H1 (cell line): ENCODE measurements at regions not wholly inside any gene's neighbourhood (a gene's known extent, or its start where the extent isn't known, plus 50 kb on each side); places are given as distances from the start of the nearest gene placed in this dataset.

ENCODE experiments used
- CTCF ChIA-PET: fragments of 300-600 bp; sonication (Branson Sonifier 250); formaldehyde crosslinking; loops from one replicate; lab custom pipeline; 2021; ENCODE audit not compliant: partially characterized antibody; lab: Charles Lee
- POLR2A ChIA-PET: fragments of 300-600 bp; sonication (Branson Sonifier 250); formaldehyde crosslinking; loops from one replicate; lab custom pipeline; 2021; ENCODE audit warnings: inconsistent platforms; ENCODE audit not compliant: partially characterized antibody; lab: Charles Lee
- DNase-seq, 2 experiments: peaks; one replicate each; pipeline versions ENCODE4 v3.0.0 to v3.0.0-alpha.2; 2010 to 2022; ENCODE audit warnings: low spot score in 2 of 2, low read depth in 1 of 2, mixed read lengths in 1 of 2
- FAIRE-seq: peaks from 2 replicates; lab custom pipeline; 2011; peaks lifted over from hg19 to GRCh38; lab: Jason Lieb, UNC
- H2AFZ ChIP-seq: 2 replicates; pipeline ENCODE4 v1.8.1; 2012; ENCODE audit warnings: low read length, inconsistent platforms
- H2AK5ac ChIP-seq: 2 replicates; pipeline ENCODE4 v1.6.1; 2013; ENCODE audit warnings: low read depth, low read length
- H2BK120ac ChIP-seq: replicated peaks from 2 replicates; pipeline ENCODE3; 2013; ENCODE audit warnings: low read depth, low read length, inconsistent platforms
- H2BK12ac ChIP-seq: 2 replicates; pipeline ENCODE4 v1.6.1; 2013; ENCODE audit warnings: low read depth, low read length
- H2BK15ac ChIP-seq: 2 replicates; pipeline ENCODE4 v1.6.1; 2013; ENCODE audit warnings: low read length
- H2BK20ac ChIP-seq: 2 replicates; pipeline ENCODE4 v1.6.1; 2013; ENCODE audit warnings: low read length
- H2BK5ac ChIP-seq: 2 replicates; pipeline ENCODE4 v1.6.1; 2013; ENCODE audit warnings: low read depth, low read length
- H3K14ac ChIP-seq: 2 replicates; pipeline ENCODE4 v1.6.1; 2013; ENCODE audit warnings: inconsistent platforms; ENCODE audit not compliant: insufficient read length
- H3K18ac ChIP-seq: 2 replicates; pipeline ENCODE4 v1.6.1; 2013; ENCODE audit warnings: low read length; ENCODE audit errors: extremely low read depth
- H3K23ac ChIP-seq: 2 replicates; pipeline ENCODE4 v1.6.1; 2013; ENCODE audit warnings: inconsistent platforms; ENCODE audit not compliant: insufficient read length
- H3K23me2 ChIP-seq: 2 replicates; pipeline ENCODE4 v1.6.1; 2013; ENCODE audit warnings: low read depth, low read length
- H3K27ac ChIP-seq: 2 replicates; pipeline ENCODE4 v1.6.1; 2011; ENCODE audit warnings: low read depth, low read length, inconsistent platforms
- H3K27me3 ChIP-seq, 4 experiments: replicated peaks in 1 of 4; 1 replicate in 1 of 4; 2 replicates in 3 of 4; pipeline versions ENCODE4 v1.6.1 to v1.8.1; 2011 to 2013; ENCODE audit warnings: low read length in 3 of 4, mild to moderate bottlenecking in 3 of 4, inconsistent platforms in 2 of 4, mixed read lengths in 2 of 4, moderate library complexity in 1 of 4; ENCODE audit not compliant: control insufficient read depth in 3 of 4, insufficient read depth in 3 of 4; ENCODE audit errors: extremely low read depth in 1 of 4
- H3K36me3 ChIP-seq, 4 experiments: 2 replicates each; pipeline versions ENCODE4 v1.6.1 to v1.8.1; 2011 to 2013; ENCODE audit warnings: mild to moderate bottlenecking in 4 of 4, low read length in 3 of 4, moderate library complexity in 2 of 4, control low read depth in 1 of 4, inconsistent platforms in 1 of 4; ENCODE audit not compliant: insufficient read depth in 4 of 4, control insufficient read depth in 2 of 4
- H3K4ac ChIP-seq: replicated peaks from 2 replicates; pipeline ENCODE3; 2013; ENCODE audit warnings: low read length, low read depth, mixed read lengths, inconsistent platforms; ENCODE audit not compliant: insufficient read length
- H3K4me1 ChIP-seq, 4 experiments: replicated peaks in 1 of 4; 1 replicate in 1 of 4; 2 replicates in 3 of 4; pipeline versions ENCODE4 v1.6.1 to v1.8.1; 2011 to 2013; ENCODE audit warnings: low read length in 3 of 4, inconsistent platforms in 2 of 4, mixed read lengths in 1 of 4; ENCODE audit not compliant: insufficient read depth in 4 of 4, control insufficient read depth in 3 of 4
- H3K4me2 ChIP-seq, 2 experiments: 2 replicates each; pipeline versions ENCODE4 v1.6.1 to v1.8.1; 2011 to 2013; ENCODE audit warnings: low read depth in 2 of 2, low read length in 2 of 2, control low read depth in 1 of 2, inconsistent platforms in 1 of 2, mild to moderate bottlenecking in 1 of 2; ENCODE audit not compliant: insufficient read depth in 1 of 2
- H3K4me3 ChIP-seq, 4 experiments: fragments of 200-600, 300-600 bp in 1 of 4; sonication (generic), shearing (Covaris generic), sonication (Bioruptor Twin) in 1 of 4; 2 replicates each; pipeline versions ENCODE4 v1.5.1 to v1.8.1; 2011 to 2016; ENCODE audit warnings: low read length in 4 of 4, low read depth in 3 of 4, control low read depth in 2 of 4, inconsistent platforms in 2 of 4, mild to moderate bottlenecking in 2 of 4, mixed read lengths in 1 of 4, moderate library complexity in 1 of 4; ENCODE audit not compliant: insufficient read depth in 2 of 4; ENCODE audit errors: extremely low read depth in 1 of 4
- H3K56ac ChIP-seq: replicated peaks from 2 replicates; pipeline ENCODE3; 2013; ENCODE audit warnings: low read depth, mild to moderate bottlenecking, mixed read lengths, low read length, inconsistent platforms; ENCODE audit not compliant: insufficient read length
- H3K79me1 ChIP-seq: 2 replicates; pipeline ENCODE4 v1.6.1; 2013; ENCODE audit warnings: low read depth, low read length, control low read depth
- H3K79me2 ChIP-seq, 2 experiments: 2 replicates each; pipeline versions ENCODE4 v1.6.1 to v1.8.1; 2012 to 2013; ENCODE audit warnings: low read length in 2 of 2, mild to moderate bottlenecking in 2 of 2, inconsistent platforms in 1 of 2; ENCODE audit not compliant: insufficient read depth in 2 of 2, control insufficient read depth in 1 of 2
- H3K9ac ChIP-seq, 4 experiments: replicated peaks in 1 of 4; 1 replicate in 1 of 4; 2 replicates in 3 of 4; pipeline versions ENCODE4 v1.6.1 to v1.8.1; 2011 to 2013; ENCODE audit warnings: low read depth in 3 of 4, low read length in 3 of 4, control low read depth in 2 of 4, mild to moderate bottlenecking in 2 of 4, moderate library complexity in 2 of 4, inconsistent platforms in 1 of 4; ENCODE audit errors: extremely low read depth in 1 of 4
- H3K9me3 ChIP-seq, 2 experiments: 2 replicates each; pipeline versions ENCODE4 v1.6.1 to v1.8.1; 2012 to 2013; ENCODE audit warnings: mild to moderate bottlenecking in 2 of 2, moderate library complexity in 2 of 2, control low read depth in 1 of 2, inconsistent platforms in 1 of 2, low read depth in 1 of 2, low read length in 1 of 2, mixed read lengths in 1 of 2; ENCODE audit not compliant: insufficient read depth in 2 of 2
- H4K20me1 ChIP-seq, 2 experiments: replicated peaks in 1 of 2; 2 replicates each; pipeline versions ENCODE3 to v1.8.1; 2011 to 2013; ENCODE audit warnings: inconsistent platforms in 2 of 2, low read length in 2 of 2, mild to moderate bottlenecking in 1 of 2; ENCODE audit not compliant: insufficient read depth in 2 of 2, control insufficient read depth in 1 of 2
- H4K5ac ChIP-seq: 2 replicates; pipeline ENCODE4 v1.6.1; 2013; ENCODE audit warnings: low read length, low read depth, mixed read lengths, inconsistent platforms; ENCODE audit not compliant: insufficient read length
- H4K8ac ChIP-seq: 2 replicates; pipeline ENCODE4 v1.8.0; 2013; ENCODE audit warnings: mild to moderate bottlenecking, moderate library complexity, low read length, inconsistent platforms; ENCODE audit not compliant: insufficient read depth; ENCODE audit errors: extremely low read depth
- H4K91ac ChIP-seq: replicated peaks from 2 replicates; pipeline ENCODE3; 2013; ENCODE audit warnings: low read length, mixed read lengths, inconsistent platforms; ENCODE audit not compliant: insufficient read length
- BCL11A ChIP-seq, 2 experiments: IDR thresholded peaks; one replicate each; pipeline ENCODE4 v1.6.1; 2011; ENCODE audit warnings: low read depth in 2 of 2, low read length in 2 of 2, mild to moderate bottlenecking in 2 of 2
- BRCA1 ChIP-seq: IDR thresholded peaks from 2 replicates; pipeline ENCODE4 v1.6.1; 2012; ENCODE audit warnings: low read depth, low read length, improper control_type of control experiment
- CBX5 ChIP-seq: fragments of 300-800, 300-1000 bp; sonication (generic); IDR thresholded peaks from 2 replicates; pipeline ENCODE4 v1.7.1; 2016; ENCODE audit warnings: antibody characterized with exemption, low read length, low read depth
- KDM5A ChIP-seq: fragments of 200-600 bp; IDR thresholded peaks from 2 replicates; pipeline ENCODE4 v1.7.1; 2012; ENCODE audit warnings: mild to moderate bottlenecking, low read length, inconsistent platforms, mixed read lengths
- MAFK ChIP-seq: IDR thresholded peaks from 2 replicates; pipeline ENCODE4 v1.6.1; 2012; ENCODE audit warnings: low read depth, mild to moderate bottlenecking, improper control_type of control experiment, low read length
- NANOG ChIP-seq: IDR thresholded peaks from 2 replicates; pipeline ENCODE4 v1.6.1; 2011; ENCODE audit warnings: low read length, low read depth, mild to moderate bottlenecking, inconsistent platforms; ENCODE audit not compliant: insufficient read depth, poor library complexity, severe bottlenecking
- PHF8 ChIP-seq: fragments of 200-600 bp; sonication (generic); conservative IDR thresholded peaks from 2 replicates; pipeline ENCODE4 v1.7.1; 2012; ENCODE audit warnings: low read depth, mild to moderate bottlenecking, inconsistent platforms, low read length, moderate library complexity
- RBBP5 ChIP-seq: IDR thresholded peaks from 2 replicates; pipeline ENCODE4 v1.7.1; 2012; ENCODE audit warnings: low read depth, mild to moderate bottlenecking, inconsistent platforms, low read length, moderate library complexity, borderline replicate concordance
- SAP30 ChIP-seq: fragments of 300-600 bp; sonication (generic); IDR thresholded peaks from 2 replicates; pipeline ENCODE4 v1.7.1; 2012; ENCODE audit warnings: low read length, moderate library complexity, mild to moderate bottlenecking, inconsistent platforms; ENCODE audit not compliant: insufficient read depth, insufficient replicate concordance
- SIRT6 ChIP-seq: IDR thresholded peaks from one replicate; pipeline ENCODE4 v1.7.1; 2012; ENCODE audit warnings: low read length, inconsistent platforms
- SRF ChIP-seq: IDR thresholded peaks from 2 replicates; pipeline ENCODE4 v1.6.1; 2011; ENCODE audit warnings: mild to moderate bottlenecking, low read depth, low read length, moderate library complexity
- TEAD4 ChIP-seq: IDR thresholded peaks from 2 replicates; pipeline ENCODE4 v1.6.1; 2012; ENCODE audit warnings: low read depth, low read length, inconsistent platforms, mixed read lengths
- USF2 ChIP-seq: IDR thresholded peaks from 2 replicates; pipeline ENCODE4 v1.6.1; 2011; ENCODE audit warnings: low read length, improper control_type of control experiment
- ZNF274 ChIP-seq: IDR thresholded peaks from 2 replicates; pipeline ENCODE4 v1.7.0; 2012; ENCODE audit warnings: low read length, borderline replicate concordance; ENCODE audit errors: extremely low read depth
- WGBS, 2 experiments: shearing (Covaris generic) in 1 of 2; methylation state at CpG; one replicate each; pipeline versions ENCODE4 v1.1.6 to v1.1.7; 2013 to 2015; ENCODE audit warnings: low lambda C conversion rate in 2 of 2, mixed read lengths in 2 of 2, inconsistent platforms in 1 of 2, low coverage in 1 of 2, missing lambda C conversion rate in 1 of 2; ENCODE audit not compliant: insufficient replicate concordance in 2 of 2, insufficient coverage in 1 of 2, insufficient read length in 1 of 2; ENCODE audit errors: extremely low coverage in 1 of 2, missing lambda C conversion rate in 1 of 2; 5-methylcytosine and 5-hydroxymethylcytosine counted together

DNA sequence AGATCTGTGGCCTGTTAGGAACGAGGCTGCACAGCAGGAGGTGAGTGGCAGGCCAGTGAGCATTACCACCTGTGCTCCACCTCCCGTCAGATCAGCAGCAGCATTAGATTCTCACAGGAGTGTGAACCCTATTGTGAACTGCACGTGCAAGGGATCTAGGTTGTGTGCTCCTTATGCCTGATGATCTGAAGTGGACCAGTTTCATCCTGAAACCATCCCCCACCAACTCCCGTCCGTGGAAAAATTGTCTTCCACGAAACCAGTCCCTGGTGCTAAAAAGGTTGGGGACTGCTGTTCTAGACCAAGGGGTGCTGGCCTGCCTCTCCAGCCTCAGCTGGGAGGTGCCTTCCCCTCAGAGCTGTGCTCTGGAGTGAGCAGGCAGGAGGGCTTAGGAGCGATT is 61.4 kb downstream of the RPLP1 start:
- Histone ChIP-seq H2BK20ac (no peak overlapping the region), H3K18ac (no peak overlapping the region), H4K8ac (no peak overlapping the region), H4K20me1 (no peaks in the 10 kb centered on the region), H2BK15ac (no peak overlapping the region), H3K27me3 (no peaks in the 10 kb centered on the region), H3K9me3 (no peaks in the 10 kb centered on the region), H3K14ac (no peak overlapping the region), H3K79me1 (no peaks in the 10 kb centered on the region), H3K23me2 (no peaks in the 10 kb centered on the region), H3K27ac (no peak overlapping the region), H2AFZ (no peak overlapping the region), H3K4ac (no peak overlapping the region), H2BK5ac (no peak overlapping the region), H4K5ac (no peak overlapping the region), H2BK120ac (no peak overlapping the region), H3K23ac (no peak overlapping the region), H3K4me1 (no peaks in the 10 kb centered on the region), H3K9ac (no peak overlapping the region), H3K36me3 (no peaks in the 10 kb centered on the region), H3K4me3 (no peak overlapping the region), H4K91ac (no peak overlapping the region), H3K4me2 (no peak overlapping the region), H2BK12ac (no peak overlapping the region), H3K56ac (no peak overlapping the region), H2AK5ac (no peak overlapping the region), H3K79me2 (no peaks in the 10 kb centered on the region)
- DNase-seq (peak in 1 of 2 experiments; percentile 35), FAIRE-seq (no peak)
- no peak for TF ChIP-seq SIRT6
- no peak for TF ChIP-seq PHF8
- no peak for TF ChIP-seq BRCA1
- TF ChIP-seq CBX5 = no peak
- TF ChIP-seq BCL11A (IDR thresholded peaks at IDR 0.05; ENCODE audit: low read depth in 2 of 2, low read length in 2 of 2) = no peak
- no peak for TF ChIP-seq SAP30
- no peak for TF ChIP-seq MAFK
- TF ChIP-seq USF2 = no peak
- TF ChIP-seq NANOG = no peak
- TF ChIP-seq RBBP5 = no peak
- no peak for TF ChIP-seq ZNF274
- TF ChIP-seq SRF = no peak
- no peak for TF ChIP-seq KDM5A
- no peak for TF ChIP-seq TEAD4
- CTCF ChIA-PET = interaction anchor here (2.7 to 3.7 kb wide), 2 partner anchors 11 to 37 kb away, joined by 12 to 15 read pairs; no protein-coding TSS in a partner anchor
- WGBS, 2 experiments = 85% methylated on average over 7 of the region's 7 CpGs; no CpG with 5 or more reads in 1 of the 2 experiments
- POLR2A ChIA-PET = no interaction called here
